Midbrain (tissue), 1 donor: ENCODE measurements at regions not wholly inside any gene's neighbourhood (a gene's known extent, or its start where the extent isn't known, plus 50 kb on each side); places are given as distances from the start of the nearest gene placed in this dataset.

Source experiments
- DNase-seq: peaks from one replicate; lab custom pipeline; 2025; lab: John Stamatoyannopoulos, UW

GRCh38 chr1:90558754-90559378, 158.2 kb downstream of the BARHL2 start:
- no peak for DNase-seq

GRCh38 chr1:90558126-90558525, 159.0 kb downstream of the BARHL2 start:
- DNase-seq, result no peak

GRCh38 chr1:90557706-90558105, 159.4 kb downstream of the BARHL2 start:
- DNase-seq, result no peak

DNA sequence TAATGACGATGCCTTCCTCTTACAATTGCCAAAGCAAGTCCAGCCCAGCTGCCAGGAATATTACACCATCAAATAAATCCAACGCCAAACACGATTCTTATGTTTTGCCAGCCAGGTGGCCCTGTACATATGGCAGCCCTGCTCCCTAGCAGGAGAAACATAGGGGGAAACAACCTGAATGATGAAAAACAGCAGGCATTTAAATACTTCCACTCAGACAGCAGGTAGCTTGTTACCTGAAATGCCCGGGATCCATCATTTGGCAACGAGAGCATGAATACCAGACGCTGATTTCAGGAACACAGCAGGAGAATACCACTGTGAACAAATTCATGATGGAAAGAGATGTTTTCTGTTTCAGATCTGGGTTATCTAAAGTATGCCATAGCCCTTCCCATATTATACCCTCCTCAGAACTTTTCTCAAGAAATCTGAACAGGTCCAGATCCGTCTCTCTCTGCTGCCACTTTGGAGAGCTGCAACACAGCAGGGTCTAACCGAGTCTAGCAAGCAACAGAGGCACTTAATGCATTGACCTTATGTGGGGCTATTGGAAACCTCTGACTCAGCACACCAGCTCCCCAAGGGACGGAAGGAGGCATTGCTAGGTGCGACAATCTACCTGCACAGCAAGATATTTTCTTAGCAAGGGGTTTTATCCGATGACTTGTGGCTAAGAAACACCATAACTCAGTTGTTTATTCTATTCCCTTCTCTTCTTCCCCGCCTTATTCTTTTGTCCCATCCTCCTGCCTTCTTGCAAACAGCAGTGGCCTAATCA, 166.3 kb downstream of the BARHL2 start:
- DNase-seq, result no peak

DNA sequence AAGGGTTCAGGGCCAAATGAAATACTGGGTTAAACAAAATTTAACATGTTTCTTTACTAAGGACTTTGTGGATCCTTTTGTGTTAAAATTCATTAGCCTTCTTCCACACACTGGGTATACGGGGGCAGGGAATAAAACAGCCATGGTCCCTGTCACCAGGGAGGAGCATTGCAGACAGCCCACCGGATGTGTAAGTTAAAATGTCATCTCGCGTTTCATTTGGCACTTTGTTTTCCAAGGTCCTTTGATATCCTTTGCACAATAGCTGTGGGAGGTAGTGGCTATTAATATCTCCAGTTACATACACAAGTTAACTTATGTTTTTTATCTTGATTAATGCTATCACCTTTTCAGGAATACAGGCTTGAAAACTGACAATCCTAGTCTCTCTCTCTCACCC, 172.7 kb downstream of the BARHL2 start:
- DNase-seq, result no peak

GRCh38 chr1:90537606-90538362, 179.3 kb downstream of the BARHL2 start:
- no peak for DNase-seq

DNA sequence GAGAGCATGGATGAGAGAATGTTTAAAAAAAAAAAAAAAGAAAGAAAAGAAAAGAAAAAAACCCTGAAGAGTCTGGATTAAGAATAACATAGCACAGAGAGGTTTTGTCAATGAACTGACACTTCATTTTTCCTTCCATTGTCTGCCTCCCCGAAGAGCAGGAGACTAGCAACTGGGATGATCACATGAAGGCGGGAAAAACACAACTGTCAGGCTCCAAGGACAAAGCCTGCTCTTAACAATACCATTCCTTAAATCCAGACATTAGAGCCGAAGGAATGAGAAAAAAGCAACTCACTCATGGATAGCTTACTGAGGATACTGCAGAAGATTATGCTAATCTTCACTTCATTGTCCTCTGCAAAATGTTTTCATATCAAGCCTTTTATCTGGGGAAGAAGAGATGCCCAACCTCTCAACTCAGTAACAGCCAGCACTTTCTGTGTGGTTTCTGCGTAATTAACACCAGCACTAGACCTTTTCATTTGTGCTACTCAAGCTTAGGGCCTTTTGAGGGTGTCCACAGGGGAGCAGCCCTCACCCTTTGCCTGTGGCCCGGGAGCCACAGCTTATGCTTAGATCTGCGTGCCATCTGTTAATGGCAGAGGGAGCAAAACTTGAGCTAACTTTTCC, 182.3 kb downstream of the BARHL2 start:
- no peak for DNase-seq

DNA sequence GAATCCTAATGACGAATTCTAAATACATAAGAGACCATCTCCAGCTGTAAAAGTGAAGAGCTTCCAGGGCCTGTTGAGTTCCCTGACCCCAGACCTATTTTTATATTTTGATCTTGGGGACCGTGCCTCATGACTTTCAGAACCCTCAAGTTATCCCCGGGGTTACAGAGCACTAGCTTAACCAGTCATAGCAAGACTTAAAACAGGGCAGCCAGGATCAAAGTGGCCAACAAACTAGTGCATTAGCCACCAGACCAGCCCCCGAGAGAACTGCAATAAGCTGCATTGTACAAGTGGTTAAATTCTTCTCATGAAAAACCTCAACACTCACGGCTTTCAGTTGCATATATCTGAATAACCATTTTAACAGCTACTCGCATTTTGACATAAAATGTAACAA, 183.0 kb downstream of the BARHL2 start:
- DNase-seq, result no peak

DNA sequence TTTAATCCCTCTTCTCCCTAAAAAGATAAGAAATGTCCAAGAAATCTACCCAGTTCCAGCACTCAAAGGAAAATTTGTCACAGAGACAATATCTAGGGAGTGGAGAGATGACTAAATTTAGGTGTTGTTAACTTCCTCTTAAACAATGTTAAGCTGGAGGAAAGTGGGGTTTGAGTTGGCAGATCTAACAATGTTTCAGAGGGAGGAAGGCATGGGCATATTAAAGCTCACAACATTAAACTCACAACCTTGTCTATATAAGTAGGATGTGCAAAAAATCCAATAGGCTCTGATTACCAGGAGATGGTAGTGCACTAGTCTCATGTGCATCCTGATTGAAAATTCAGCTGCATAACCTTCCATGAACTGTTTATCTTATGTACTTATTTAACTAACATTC, 190.1 kb downstream of the BARHL2 start:
- no peak for DNase-seq

GRCh38 chr1:90522432-90522831, 194.7 kb downstream of the BARHL2 start:
- no peak for DNase-seq

DNA sequence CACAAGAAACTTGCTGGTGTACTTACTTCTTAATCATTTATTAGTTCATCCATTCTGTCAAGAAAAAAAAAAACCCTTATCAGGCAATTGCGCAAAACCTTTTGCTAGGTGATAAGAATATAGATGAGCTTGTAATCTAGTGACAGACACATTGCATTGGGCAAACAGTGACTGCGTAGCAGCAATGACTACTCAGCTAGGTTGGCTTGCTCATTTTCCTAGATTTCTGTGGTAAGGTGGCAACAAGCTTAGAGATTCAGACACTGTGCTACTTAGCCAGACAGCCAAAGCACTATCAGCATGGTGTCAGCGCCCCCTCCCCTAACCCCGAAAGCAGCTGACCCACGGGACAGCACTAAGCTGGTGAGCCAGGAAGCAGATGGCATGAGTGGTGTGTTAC, 203.1 kb downstream of the BARHL2 start:
- DNase-seq, result no peak

- DNase-seq, result no peak
Observed at GRCh38 chr1:90512441-90512840, 204.7 kb downstream of the BARHL2 start.

GRCh38 chr1:90510143-90510542, 207.0 kb downstream of the BARHL2 start:
- DNase-seq, result no peak

DNA sequence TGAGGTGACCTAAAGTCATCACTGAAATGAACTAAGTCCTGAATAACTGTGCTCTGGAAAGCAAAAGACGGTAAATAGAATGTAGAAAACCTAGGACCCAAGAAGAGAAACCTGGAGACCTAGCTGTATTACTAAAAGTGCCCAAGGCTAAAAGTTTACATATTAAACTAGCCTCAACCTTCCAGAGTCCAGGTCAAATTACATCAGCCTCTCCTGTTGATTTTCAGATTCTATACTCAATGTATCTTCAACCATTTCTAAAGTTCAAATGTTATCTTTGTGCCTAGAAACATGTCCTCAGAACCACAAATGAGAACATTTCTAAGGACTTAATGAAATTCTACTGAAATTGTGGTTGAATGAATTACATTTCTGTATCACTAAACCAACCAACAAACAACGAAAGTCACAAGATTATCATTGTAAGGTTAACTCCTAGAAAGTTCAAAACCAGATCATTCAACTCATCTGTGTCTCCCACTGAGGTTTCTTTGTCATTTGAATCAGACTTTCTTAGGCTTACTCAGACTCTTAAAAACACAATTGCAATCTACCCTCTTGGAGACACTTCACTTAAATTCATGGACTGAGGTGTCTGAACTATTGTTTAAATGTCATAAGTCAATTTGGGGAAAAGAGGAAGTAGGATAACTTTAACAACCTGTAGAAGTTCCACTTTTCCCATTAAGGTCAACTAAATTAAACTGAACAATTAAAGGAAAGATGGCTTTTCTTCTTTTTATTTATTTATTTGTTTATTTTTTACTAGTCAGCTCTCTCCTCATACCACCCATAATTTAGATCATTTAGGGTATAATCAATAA, 207.7 kb downstream of the BARHL2 start:
- DNase-seq, result no peak

GRCh38 chr1:90508376-90509167, 208.5 kb downstream of the BARHL2 start:
- DNase-seq, result no peak

GRCh38 chr1:90507173-90507572, 209.9 kb downstream of the BARHL2 start:
- no peak for DNase-seq

DNA sequence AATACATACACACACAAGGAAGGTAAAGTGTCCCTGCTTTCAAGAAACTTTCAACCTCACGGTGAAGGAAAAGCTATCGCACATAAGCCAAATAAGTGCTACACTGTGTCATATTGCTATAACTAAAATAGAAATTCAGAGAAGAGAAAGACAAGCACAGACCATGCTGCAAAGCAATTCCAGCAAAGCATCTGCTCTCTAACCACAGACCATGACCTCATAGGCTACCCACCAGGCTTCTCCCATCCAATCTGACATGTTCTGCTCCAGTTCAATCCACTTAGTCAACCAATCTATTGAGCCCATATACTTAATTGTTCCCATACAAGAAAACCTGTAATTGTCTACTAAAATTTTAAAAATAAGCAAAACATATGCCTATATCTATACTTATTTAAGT, 211.3 kb downstream of the BARHL2 start:
- DNase-seq, result no peak

DNA sequence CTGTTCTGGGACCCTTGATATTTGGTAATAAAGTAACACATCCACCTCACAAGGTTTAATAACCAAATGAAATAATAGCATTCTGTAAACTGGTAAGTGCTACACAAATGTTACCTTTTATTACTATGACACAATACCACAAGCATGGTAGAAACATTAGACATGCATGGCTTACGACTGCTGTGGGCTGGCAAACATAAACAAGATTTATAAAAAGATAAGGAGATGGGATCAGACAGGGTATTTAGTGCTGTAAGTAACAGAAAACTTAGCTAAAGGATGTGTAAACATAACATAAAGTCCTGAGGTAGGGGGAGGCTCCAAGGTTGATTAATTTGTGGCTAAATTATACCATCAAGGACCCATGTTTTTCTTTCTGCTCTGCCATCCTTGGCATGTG, 212.6 kb downstream of the BARHL2 start:
- no peak for DNase-seq

DNA sequence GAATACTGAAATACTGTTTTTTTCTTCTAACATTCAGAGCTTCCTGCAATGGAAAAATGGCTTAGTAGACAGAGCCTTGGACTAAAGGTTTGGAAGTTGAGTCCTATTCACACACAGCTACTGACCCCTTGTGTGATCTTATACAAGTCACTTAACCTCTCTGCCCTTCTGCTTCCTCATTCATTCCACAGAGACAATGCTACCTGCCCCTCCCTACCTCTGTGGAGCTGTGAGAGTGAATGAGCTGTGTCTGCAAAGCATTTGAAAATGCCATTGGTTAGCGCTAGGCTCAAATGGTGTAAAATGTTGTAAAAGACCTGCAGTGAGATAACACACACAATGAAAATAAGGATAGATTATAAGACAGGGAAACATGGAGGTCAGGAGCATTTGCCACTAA, 214.4 kb downstream of the BARHL2 start:
- no peak for DNase-seq

- no peak for DNase-seq
Observed at GRCh38 chr1:90502194-90502593, 214.9 kb downstream of the BARHL2 start.

GRCh38 chr1:90501281-90501680, 215.8 kb downstream of the BARHL2 start:
- no peak for DNase-seq
